ENCODE measurements at regions not wholly inside any gene's neighbourhood (a gene's known extent, or its start where the extent isn't known, plus 50 kb on each side); places are given as distances from the start of the nearest gene placed in this dataset.

DNA sequence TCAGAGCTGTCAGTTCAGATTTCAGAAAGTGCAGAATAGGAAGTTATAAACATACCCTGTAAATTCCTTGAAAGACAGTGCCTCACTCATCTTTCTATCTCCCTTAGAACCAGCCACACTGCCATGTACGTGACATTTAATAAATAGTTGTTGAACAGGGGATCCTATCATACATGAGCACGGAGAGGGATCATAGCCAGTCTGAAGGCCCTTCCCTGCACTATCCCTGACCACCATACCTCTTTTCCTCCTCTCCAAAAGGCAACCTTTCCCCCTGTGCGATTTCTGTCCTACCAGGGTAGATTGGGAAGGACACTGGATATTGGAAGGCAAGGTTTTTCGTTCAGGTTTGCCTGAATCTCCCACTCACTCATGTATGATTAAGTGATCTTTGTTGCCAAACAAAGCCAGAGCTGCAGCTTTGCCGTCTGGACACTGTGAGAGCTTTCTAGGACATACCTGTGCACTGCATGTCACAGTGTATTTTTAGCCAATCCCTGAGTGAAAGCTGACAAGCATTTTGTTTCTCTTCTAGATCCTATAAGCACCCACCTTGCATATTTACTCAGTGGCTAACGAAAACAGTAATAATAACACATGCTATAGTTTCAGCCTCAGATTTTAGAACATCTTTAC lies 986.5 kb upstream of the WWC1 start:
- TF ChIP-seq POLR2A (IDR thresholded peaks at IDR 0.05; ENCODE audit: low read length) (no peak), GATA1 (IDR thresholded peaks at IDR 0.05; ENCODE audit: low read depth, low read length) (no peak)
